ENCODE measurements at regions not wholly inside any gene's neighbourhood (a gene's known extent, or its start where the extent isn't known, plus 50 kb on each side); places are given as distances from the start of the nearest gene placed in this dataset.
"Not testable (repeated sequence)": the region's sequence is repeated elsewhere in the genome, so short reads cannot be mapped to it uniquely, and the experiment has no call there.

GRCh38 chr22:19660583-19660982 is 53.7 kb upstream of the SEPTIN5 start:
- H3K9me3 ChIP-seq (ENCODE audit: control insufficient read depth, insufficient read depth, low read depth, low read length); H3K27ac ChIP-seq (ENCODE audit: extremely low read depth, low read depth, low read length); H3K4me3 ChIP-seq (ENCODE audit: low read depth, low read length); POLR2A ChIA-PET; H3K4me1 ChIP-seq (ENCODE audit: control insufficient read depth, insufficient read depth, low read length); H3K36me3 ChIP-seq (ENCODE audit: control insufficient read depth in 2 of 2, insufficient read depth in 1 of 2, low read length in 2 of 2): not testable (repeated sequence)
- CTCF ChIA-PET, result interaction anchor here (0.6 to 0.7 kb wide), 2 partner anchors 10 to 14 kb away, joined by 3 read pairs; no protein-coding TSS in a partner anchor

- POLR2A ChIA-PET, result interaction anchor here (0.6 kb wide), 1 partner anchor 17 kb away, joined by 3 read pairs; no protein-coding TSS in a partner anchor
- no peaks in the 10 kb centered on the region for H3K36me3 ChIP-seq (ENCODE audit: control insufficient read depth in 2 of 2, insufficient read depth in 1 of 2, low read length in 2 of 2)
- H3K27ac ChIP-seq (ENCODE audit: extremely low read depth, low read depth, low read length), result no peak overlapping the region
- H3K9me3 ChIP-seq (ENCODE audit: control insufficient read depth, insufficient read depth, low read depth, low read length), result no peaks in the 10 kb centered on the region
- no peak for TF ChIP-seq SP7 (tag by site-specific recombination; IDR thresholded peaks at IDR 0.05)
- no peak for TF ChIP-seq ZNF830 (tag by site-specific recombination; IDR thresholded peaks at IDR 0.05; ENCODE audit: low read depth)
- no peak for TF ChIP-seq ZNF350 (tag by site-specific recombination; IDR thresholded peaks at IDR 0.05)
- 0 out of 2 replicates have a peak, but pooled peaks have one; percentile 37 for TF ChIP-seq ZNF366 (tag by site-specific recombination; conservative IDR thresholded peaks at IDR 0.05)
- TF ChIP-seq GFI1B (tag by site-specific recombination; IDR thresholded peaks at IDR 0.05), result no peak
- TF ChIP-seq ZNF701 (tag by site-specific recombination; IDR thresholded peaks at IDR 0.05), result no peak
- TF ChIP-seq ZNF670 (tag by site-specific recombination; IDR thresholded peaks at IDR 0.05; ENCODE audit: low read depth), result no peak
- no peak for TF ChIP-seq ZNF654 (tag by site-specific recombination; IDR thresholded peaks at IDR 0.05; ENCODE audit: low read depth)
- peak; percentile 29; the same call in 1 of the 2 replicates for TF ChIP-seq PRDM10 (tag by site-specific recombination; IDR thresholded peaks at IDR 0.05)
- H3K4me1 ChIP-seq (ENCODE audit: control insufficient read depth, insufficient read depth, low read length), result 0 out of 2 replicates have a peak, but pooled peaks cover 3% of the 10 kb centered on the region
- CTCF ChIA-PET, result interaction anchor here (0.6 to 0.7 kb wide), 2 partner anchors 10 to 13 kb away, joined by 3 read pairs; no protein-coding TSS in a partner anchor
- H3K4me3 ChIP-seq (ENCODE audit: low read depth, low read length), result no peak overlapping the region
Observed at GRCh38 chr22:19661156-19661555, 53.1 kb upstream of the SEPTIN5 start.

- H3K9me3 ChIP-seq (ENCODE audit: control insufficient read depth, insufficient read depth, low read depth, low read length); H3K27ac ChIP-seq (ENCODE audit: extremely low read depth, low read depth, low read length); H3K4me1 ChIP-seq (ENCODE audit: control insufficient read depth, insufficient read depth, low read length); CTCF ChIA-PET; H3K4me3 ChIP-seq (ENCODE audit: low read depth, low read length); H3K36me3 ChIP-seq (ENCODE audit: control insufficient read depth in 2 of 2, insufficient read depth in 1 of 2, low read length in 2 of 2): not testable (repeated sequence)
- TF ChIP-seq PRDM10 (tag by site-specific recombination; IDR thresholded peaks at IDR 0.05), result peak; percentile 93
- POLR2A ChIA-PET, result interaction anchor here (0.6 kb wide), 1 partner anchor 18 kb away, joined by 3 read pairs; no protein-coding TSS in a partner anchor
Observed at GRCh38 chr22:19662049-19662684, 52.1 kb upstream of the SEPTIN5 start.

Data from HEK293 (cell line).